ENCODE measurements at regions not wholly inside any gene's neighbourhood (a gene's known extent, or its start where the extent isn't known, plus 50 kb on each side); places are given as distances from the start of the nearest gene placed in this dataset.

DNA sequence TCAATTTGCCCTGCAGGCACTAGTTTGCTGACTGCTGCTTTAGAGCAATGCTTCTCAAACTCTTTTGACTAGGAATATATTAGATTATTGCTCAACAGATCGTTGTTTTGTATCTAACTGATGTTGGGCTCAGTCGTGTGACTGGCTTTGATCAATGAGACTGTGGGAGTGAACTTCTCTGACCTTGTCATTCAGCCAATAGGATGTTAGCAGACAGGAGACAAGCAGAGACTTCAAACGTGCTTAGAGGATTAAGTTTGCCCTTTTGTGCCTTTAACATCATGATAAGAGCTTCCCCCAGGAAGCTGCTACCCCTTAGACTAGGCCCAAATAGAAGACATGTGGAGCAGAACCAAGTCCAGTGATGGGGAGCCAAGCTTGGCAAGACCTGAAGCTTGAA, 76.7 kb upstream of the ELK3 start (continued):
- no peak for TF ChIP-seq ATF7 (IDR thresholded peaks at IDR 0.05)
- TF ChIP-seq ATF7 (CRISPR knock-in tag; IDR thresholded peaks at IDR 0.05), result no peak
- TF ChIP-seq NCOR1 (IDR thresholded peaks at IDR 0.05; ENCODE audit: borderline replicate concordance, low read length), result peak; percentile 85; the same call in 1 of the 2 replicates
- TF ChIP-seq, protein P1, sequence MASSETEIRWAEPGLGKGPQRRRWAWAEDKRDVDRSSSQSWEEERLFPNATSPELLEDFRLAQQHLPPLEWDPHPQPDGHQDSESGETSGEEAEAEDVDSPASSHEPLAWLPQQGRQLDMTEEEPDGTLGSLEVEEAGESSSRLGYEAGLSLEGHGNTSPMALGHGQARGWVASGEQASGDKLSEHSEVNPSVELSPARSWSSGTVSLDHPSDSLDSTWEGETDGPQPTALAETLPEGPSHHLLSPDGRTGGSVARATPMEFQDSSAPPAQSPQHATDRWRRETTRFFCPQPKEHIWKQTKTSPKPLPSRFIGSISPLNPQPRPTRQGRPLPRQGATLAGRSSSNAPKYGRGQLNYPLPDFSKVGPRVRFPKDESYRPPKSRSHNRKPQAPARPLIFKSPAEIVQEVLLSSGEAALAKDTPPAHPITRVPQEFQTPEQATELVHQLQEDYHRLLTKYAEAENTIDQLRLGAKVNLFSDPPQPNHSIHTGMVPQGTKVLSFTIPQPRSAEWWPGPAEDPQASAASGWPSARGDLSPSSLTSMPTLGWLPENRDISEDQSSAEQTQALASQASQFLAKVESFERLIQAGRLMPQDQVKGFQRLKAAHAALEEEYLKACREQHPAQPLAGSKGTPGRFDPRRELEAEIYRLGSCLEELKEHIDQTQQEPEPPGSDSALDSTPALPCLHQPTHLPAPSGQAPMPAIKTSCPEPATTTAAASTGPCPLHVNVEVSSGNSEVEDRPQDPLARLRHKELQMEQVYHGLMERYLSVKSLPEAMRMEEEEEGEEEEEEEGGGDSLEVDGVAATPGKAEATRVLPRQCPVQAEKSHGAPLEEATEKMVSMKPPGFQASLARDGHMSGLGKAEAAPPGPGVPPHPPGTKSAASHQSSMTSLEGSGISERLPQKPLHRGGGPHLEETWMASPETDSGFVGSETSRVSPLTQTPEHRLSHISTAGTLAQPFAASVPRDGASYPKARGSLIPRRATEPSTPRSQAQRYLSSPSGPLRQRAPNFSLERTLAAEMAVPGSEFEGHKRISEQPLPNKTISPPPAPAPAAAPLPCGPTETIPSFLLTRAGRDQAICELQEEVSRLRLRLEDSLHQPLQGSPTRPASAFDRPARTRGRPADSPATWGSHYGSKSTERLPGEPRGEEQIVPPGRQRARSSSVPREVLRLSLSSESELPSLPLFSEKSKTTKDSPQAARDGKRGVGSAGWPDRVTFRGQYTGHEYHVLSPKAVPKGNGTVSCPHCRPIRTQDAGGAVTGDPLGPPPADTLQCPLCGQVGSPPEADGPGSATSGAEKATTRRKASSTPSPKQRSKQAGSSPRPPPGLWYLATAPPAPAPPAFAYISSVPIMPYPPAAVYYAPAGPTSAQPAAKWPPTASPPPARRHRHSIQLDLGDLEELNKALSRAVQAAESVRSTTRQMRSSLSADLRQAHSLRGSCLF (CRISPR knock-in tag; IDR thresholded peaks at IDR 0.05; ENCODE audit: borderline replicate concordance), result no peak
- TF ChIP-seq, protein P2, sequence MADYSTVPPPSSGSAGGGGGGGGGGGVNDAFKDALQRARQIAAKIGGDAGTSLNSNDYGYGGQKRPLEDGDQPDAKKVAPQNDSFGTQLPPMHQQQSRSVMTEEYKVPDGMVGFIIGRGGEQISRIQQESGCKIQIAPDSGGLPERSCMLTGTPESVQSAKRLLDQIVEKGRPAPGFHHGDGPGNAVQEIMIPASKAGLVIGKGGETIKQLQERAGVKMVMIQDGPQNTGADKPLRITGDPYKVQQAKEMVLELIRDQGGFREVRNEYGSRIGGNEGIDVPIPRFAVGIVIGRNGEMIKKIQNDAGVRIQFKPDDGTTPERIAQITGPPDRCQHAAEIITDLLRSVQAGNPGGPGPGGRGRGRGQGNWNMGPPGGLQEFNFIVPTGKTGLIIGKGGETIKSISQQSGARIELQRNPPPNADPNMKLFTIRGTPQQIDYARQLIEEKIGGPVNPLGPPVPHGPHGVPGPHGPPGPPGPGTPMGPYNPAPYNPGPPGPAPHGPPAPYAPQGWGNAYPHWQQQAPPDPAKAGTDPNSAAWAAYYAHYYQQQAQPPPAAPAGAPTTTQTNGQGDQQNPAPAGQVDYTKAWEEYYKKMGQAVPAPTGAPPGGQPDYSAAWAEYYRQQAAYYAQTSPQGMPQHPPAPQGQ (CRISPR knock-in tag; IDR thresholded peaks at IDR 0.05; ENCODE audit: borderline replicate concordance), result no peak
- TF ChIP-seq ZNF260 (CRISPR knock-in tag; IDR thresholded peaks at IDR 0.05; ENCODE audit: borderline replicate concordance, low read depth), result no peak
- no peak for TF ChIP-seq ATF7-NPFF (CRISPR knock-in tag; IDR thresholded peaks at IDR 0.05; ENCODE audit: low read depth)
- no peak for TF ChIP-seq IRX3 (CRISPR knock-in tag; IDR thresholded peaks at IDR 0.05; ENCODE audit: borderline replicate concordance, low read depth)
- peak; percentile 97 for TF ChIP-seq PITX1 (CRISPR knock-in tag; IDR thresholded peaks at IDR 0.05)
- TF ChIP-seq, protein P3, sequence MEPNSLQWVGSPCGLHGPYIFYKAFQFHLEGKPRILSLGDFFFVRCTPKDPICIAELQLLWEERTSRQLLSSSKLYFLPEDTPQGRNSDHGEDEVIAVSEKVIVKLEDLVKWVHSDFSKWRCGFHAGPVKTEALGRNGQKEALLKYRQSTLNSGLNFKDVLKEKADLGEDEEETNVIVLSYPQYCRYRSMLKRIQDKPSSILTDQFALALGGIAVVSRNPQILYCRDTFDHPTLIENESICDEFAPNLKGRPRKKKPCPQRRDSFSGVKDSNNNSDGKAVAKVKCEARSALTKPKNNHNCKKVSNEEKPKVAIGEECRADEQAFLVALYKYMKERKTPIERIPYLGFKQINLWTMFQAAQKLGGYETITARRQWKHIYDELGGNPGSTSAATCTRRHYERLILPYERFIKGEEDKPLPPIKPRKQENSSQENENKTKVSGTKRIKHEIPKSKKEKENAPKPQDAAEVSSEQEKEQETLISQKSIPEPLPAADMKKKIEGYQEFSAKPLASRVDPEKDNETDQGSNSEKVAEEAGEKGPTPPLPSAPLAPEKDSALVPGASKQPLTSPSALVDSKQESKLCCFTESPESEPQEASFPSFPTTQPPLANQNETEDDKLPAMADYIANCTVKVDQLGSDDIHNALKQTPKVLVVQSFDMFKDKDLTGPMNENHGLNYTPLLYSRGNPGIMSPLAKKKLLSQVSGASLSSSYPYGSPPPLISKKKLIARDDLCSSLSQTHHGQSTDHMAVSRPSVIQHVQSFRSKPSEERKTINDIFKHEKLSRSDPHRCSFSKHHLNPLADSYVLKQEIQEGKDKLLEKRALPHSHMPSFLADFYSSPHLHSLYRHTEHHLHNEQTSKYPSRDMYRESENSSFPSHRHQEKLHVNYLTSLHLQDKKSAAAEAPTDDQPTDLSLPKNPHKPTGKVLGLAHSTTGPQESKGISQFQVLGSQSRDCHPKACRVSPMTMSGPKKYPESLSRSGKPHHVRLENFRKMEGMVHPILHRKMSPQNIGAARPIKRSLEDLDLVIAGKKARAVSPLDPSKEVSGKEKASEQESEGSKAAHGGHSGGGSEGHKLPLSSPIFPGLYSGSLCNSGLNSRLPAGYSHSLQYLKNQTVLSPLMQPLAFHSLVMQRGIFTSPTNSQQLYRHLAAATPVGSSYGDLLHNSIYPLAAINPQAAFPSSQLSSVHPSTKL (CRISPR knock-in tag; IDR thresholded peaks at IDR 0.05), result peak; percentile 64
- TF ChIP-seq, protein P4, sequence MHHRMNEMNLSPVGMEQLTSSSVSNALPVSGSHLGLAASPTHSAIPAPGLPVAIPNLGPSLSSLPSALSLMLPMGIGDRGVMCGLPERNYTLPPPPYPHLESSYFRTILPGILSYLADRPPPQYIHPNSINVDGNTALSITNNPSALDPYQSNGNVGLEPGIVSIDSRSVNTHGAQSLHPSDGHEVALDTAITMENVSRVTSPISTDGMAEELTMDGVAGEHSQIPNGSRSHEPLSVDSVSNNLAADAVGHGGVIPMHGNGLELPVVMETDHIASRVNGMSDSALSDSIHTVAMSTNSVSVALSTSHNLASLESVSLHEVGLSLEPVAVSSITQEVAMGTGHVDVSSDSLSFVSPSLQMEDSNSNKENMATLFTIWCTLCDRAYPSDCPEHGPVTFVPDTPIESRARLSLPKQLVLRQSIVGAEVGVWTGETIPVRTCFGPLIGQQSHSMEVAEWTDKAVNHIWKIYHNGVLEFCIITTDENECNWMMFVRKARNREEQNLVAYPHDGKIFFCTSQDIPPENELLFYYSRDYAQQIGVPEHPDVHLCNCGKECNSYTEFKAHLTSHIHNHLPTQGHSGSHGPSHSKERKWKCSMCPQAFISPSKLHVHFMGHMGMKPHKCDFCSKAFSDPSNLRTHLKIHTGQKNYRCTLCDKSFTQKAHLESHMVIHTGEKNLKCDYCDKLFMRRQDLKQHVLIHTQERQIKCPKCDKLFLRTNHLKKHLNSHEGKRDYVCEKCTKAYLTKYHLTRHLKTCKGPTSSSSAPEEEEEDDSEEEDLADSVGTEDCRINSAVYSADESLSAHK (CRISPR knock-in tag; IDR thresholded peaks at IDR 0.05; ENCODE audit: borderline replicate concordance), result no peak
- TF ChIP-seq, protein P5, sequence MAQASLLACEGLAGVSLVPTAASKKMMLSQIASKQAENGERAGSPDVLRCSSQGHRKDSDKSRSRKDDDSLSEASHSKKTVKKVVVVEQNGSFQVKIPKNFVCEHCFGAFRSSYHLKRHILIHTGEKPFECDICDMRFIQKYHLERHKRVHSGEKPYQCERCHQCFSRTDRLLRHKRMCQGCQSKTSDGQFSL (CRISPR knock-in tag; IDR thresholded peaks at IDR 0.05), result no peak
- TF ChIP-seq, protein P6, sequence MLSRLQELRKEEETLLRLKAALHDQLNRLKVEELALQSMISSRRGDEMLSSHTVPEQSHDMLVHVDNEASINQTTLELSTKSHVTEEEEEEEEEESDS (CRISPR knock-in tag; IDR thresholded peaks at IDR 0.05; ENCODE audit: borderline replicate concordance), result no peak
- no peak for TF ChIP-seq REL (CRISPR knock-in tag; conservative IDR thresholded peaks at IDR 0.05)
- peak; percentile 62 for TF ChIP-seq NR2F6 (IDR thresholded peaks at IDR 0.05)
- peak; percentile 65 for TF ChIP-seq NR2F6 (CRISPR knock-in tag; IDR thresholded peaks at IDR 0.05)

Measured in HepG2 (cell line).